Skeletal muscle tissue (tissue), 3 donors: ENCODE measurements at regions not wholly inside any gene's neighbourhood (a gene's known extent, or its start where the extent isn't known, plus 50 kb on each side); places are given as distances from the start of the nearest gene placed in this dataset.

Experiments used
- H3K27ac ChIP-seq: one replicate; pipeline ENCODE4 v1.7.0; 2013; ENCODE audit warnings: mild to moderate bottlenecking, low read depth, low read length, inconsistent platforms
- H3K27me3 ChIP-seq, 3 donors: one replicate each; pipeline ENCODE4 v1.7.0; 2013; ENCODE audit warnings: low read length in 3 of 3; ENCODE audit not compliant: control insufficient read depth in 3 of 3, insufficient read depth in 3 of 3
- H3K36me3 ChIP-seq, 3 donors: one replicate each; pipeline ENCODE4 v1.7.0; 2013; ENCODE audit warnings: low read length in 3 of 3; ENCODE audit not compliant: control insufficient read depth in 3 of 3, insufficient read depth in 3 of 3
- H3K4me1 ChIP-seq, 3 donors: one replicate each; pipeline ENCODE4 v1.7.0; 2013; ENCODE audit warnings: low read length in 3 of 3, mild to moderate bottlenecking in 3 of 3; ENCODE audit not compliant: control insufficient read depth in 3 of 3, insufficient read depth in 3 of 3
- H3K4me3 ChIP-seq, 3 donors: one replicate each; pipeline ENCODE4 v1.7.0; 2013; ENCODE audit warnings: low read length in 3 of 3
- H3K9ac ChIP-seq, 3 donors: one replicate each; pipeline ENCODE4 v1.7.0; 2013; ENCODE audit warnings: low read length in 3 of 3, mild to moderate bottlenecking in 3 of 3, moderate library complexity in 2 of 3, low read depth in 1 of 3
- H3K9me3 ChIP-seq, 3 donors: one replicate each; pipeline ENCODE4 v1.7.0; 2013; ENCODE audit warnings: low read length in 3 of 3; ENCODE audit not compliant: control insufficient read depth in 3 of 3
- donor health status: Osteomylitis.

DNA sequence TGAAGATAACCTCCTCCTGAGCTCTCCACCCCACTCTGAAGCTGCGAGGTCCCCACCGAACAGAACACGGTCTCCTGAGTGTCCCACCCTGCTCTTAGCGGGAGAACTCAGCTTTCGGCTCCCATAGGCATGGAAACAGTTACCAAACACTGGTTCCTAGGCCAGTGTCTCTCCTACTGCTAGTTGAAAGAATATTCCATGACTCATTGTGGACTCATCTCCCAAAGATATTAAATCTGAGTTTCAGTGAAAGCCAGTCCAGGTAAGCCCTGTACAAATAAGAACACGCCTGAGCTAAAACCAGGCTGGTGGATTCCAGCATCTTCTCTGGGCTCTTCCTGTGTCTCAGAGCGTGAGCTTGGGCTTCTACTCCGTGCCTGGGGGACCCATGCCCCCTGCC is 107.5 kb upstream of the CLDN14 start:
- Histone ChIP-seq H3K36me3 (no peaks in the 10 kb centered on the region), H3K27ac (no peak overlapping the region), H3K9ac (no peak overlapping the region), H3K4me1 (no peaks in the 10 kb centered on the region), H3K4me3 (no peak overlapping the region), H3K9me3 (peaks cover 0 to 2% (median 0%) of the 10 kb centered on the region in 3 donors), H3K27me3 (peaks cover 0 to 7% (median 3%) of the 10 kb centered on the region in 3 donors)

DNA sequence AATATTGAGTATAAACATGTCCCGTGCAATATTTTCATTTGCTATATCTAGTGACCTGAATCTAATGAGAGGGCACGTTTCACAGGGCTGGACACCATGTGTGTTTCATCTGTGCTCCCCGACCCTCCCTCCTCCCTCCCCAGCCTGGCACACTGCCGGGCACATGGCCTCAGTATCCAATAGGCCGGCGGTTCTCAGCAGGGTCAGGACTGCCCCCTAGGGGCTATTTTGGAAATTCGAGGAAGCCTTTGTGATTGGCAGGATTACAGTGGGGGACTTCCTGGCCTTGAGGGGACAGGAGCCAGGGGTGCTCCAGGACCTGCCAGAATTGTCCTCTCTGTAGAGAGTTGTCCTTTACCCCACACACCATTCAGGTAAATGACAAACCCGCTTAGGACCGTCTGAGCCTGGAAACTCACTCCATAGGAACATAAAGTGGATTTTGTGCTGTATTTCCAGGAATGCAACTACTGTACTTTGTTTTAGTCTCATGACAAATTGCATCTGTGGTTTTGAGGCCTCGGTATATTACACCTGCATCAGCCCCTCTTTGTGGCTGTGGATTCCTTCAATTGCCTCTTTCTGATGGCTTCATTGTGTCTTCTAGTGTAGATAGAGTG is 109.5 kb upstream of the SIM2 start:
- Histone ChIP-seq H3K4me1 (no peaks in the 10 kb centered on the region), H3K9me3 (peaks cover 0 to 2% (median 0%) of the 10 kb centered on the region in 3 donors), H3K27me3 (peaks cover 0 to 14% (median 0%) of the 10 kb centered on the region in 3 donors), H3K9ac (no peak overlapping the region), H3K27ac (no peak overlapping the region), H3K36me3 (no peaks in the 10 kb centered on the region), H3K4me3 (no peak overlapping the region)

DNA sequence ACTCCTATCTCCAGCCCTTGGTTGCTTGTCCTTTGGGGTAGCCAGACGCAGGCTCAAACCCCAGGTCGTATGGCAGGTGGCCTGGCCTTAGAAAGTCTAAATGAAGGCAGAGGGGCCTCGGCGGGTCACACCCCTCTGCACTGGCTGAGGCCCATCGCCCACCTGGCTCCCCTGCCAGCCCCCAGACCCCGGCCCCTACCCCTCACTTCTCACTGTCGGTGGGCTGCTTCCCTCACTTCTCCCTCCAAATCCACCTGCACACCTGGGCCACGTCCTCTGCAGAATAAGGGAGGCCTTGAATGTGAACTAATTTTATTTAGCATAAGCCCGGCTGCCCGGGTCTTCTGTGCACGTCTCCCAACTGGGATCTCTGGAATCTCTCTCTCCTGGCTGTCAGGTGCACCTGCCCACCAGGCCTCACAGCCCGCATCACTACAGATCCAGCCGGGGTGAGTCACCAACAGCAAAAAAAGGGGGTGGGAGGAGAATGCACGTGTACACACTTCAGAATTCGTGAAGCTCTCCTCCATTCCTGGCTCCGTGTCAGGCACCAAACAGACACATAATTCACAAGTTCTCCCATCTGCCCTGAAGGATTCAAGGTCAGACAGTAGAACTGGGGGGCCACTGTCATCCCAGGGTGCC is 107.5 kb upstream of the SIM2 start:
- Histone ChIP-seq H3K4me3 (no peak overlapping the region), H3K27ac (no peak overlapping the region), H3K27me3 (peaks cover 0 to 16% (median 3%) of the 10 kb centered on the region in 3 donors), H3K9me3 (no peaks in the 10 kb centered on the region), H3K9ac (no peak overlapping the region), H3K36me3 (no peaks in the 10 kb centered on the region), H3K4me1 (no peaks in the 10 kb centered on the region)

DNA sequence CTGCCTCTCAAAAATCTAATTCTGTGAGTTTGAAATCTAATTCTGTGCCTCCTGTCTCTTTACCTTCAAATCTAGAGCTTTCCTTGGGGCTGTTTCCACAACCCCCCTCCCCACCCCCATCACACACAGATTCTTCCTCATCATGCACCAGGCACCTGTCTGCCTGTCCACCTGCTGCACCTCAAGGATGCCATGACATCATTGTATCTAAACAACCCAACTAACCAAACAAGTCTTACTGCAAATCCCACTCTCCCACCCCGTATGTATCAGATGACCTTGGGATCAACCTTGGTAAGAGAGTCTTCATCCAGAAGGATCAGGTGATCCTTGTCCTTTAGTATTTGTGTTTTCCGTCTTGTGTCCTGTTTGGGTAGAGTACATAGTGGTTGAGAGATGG is 102.7 kb upstream of the SIM2 start:
- no peaks in the 10 kb centered on the region for H3K36me3 ChIP-seq
- H3K27ac ChIP-seq = no peak overlapping the region
- no peak overlapping the region for H3K9ac ChIP-seq
- H3K4me1 ChIP-seq = no peaks in the 10 kb centered on the region
- H3K27me3 ChIP-seq = peaks cover 0 to 21% (median 9%) of the 10 kb centered on the region in 3 donors
- H3K9me3 ChIP-seq = peaks cover 0 to 4% (median 0%) of the 10 kb centered on the region in 3 donors
- no peak overlapping the region for H3K4me3 ChIP-seq

DNA sequence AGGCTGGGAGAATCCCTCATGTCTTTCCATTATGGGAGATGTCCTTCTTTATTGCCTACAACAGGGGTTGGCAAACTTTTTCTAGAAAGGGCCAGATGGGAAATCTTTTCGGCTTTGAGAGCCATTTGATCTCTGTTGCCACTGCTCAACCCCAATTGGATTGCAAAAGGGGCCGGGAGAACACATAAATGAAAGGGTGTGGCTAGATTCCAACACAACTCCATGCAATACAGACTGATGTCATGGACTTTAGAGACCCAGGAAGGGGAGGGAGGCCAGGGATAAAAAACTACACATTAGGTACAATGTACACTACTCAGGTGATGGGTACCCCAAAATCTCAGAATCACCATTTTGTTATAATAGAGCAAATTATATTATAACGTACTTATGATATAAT is 97.6 kb upstream of the SIM2 start:
- Histone ChIP-seq H3K4me3 (no peak overlapping the region), H3K27ac (no peak overlapping the region), H3K9ac (no peak overlapping the region), H3K36me3 (no peaks in the 10 kb centered on the region), H3K27me3 (peaks cover 5 to 30% (median 19%) of the 10 kb centered on the region in 3 donors), H3K4me1 (no peaks in the 10 kb centered on the region), H3K9me3 (peaks cover 0 to 4% (median 0%) of the 10 kb centered on the region in 3 donors)

DNA sequence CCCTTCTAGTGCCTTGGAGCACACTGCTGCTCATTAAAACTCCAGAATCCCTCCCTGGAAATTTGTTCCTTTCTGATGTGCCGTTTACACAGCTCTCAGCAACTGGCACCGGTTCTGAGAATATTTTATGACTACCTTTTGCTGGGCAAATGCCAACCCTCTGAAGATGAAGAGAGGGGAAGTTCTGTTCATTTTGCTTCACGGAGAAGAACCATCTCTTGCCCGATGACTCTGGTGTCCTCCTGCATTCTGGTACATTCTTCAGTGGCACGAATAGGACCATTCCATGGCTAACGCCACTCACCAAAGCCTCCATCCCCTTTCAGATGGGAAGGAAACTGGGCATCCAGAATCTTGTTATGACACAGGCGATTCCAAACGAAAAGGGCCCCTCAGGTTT is 96.2 kb upstream of the SIM2 start:
- H3K27ac ChIP-seq = no peak overlapping the region
- H3K9me3 ChIP-seq = peaks cover 0 to 4% (median 0%) of the 10 kb centered on the region in 3 donors
- H3K4me3 ChIP-seq = no peak overlapping the region
- no peak overlapping the region for H3K9ac ChIP-seq
- H3K4me1 ChIP-seq = no peaks in the 10 kb centered on the region
- peaks cover 5 to 35% (median 18%) of the 10 kb centered on the region in 3 donors for H3K27me3 ChIP-seq
- no peaks in the 10 kb centered on the region for H3K36me3 ChIP-seq

DNA sequence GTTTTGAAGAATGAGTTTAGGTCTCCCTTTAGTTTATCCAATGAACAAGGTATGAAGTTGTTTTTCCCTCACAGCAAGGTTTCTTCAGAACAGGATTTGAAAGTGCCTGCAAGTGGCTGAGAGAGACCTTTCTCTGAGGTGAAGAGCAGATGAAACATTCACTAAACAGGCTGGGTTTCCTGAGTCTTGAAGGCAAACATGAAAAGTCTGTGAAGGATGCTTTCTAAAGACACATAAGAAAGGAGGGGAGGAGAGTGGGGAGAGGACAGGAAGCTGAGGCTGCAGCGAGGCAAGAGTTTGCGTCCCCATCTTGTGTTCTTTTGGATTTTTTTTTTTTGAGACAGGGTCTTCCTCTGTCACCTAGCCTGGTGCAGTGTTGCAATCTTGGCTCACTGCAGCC is 95.7 kb upstream of the SIM2 start:
- Histone ChIP-seq H3K36me3 (no peaks in the 10 kb centered on the region), H3K9ac (no peak overlapping the region), H3K27ac (no peak overlapping the region), H3K9me3 (peaks cover 0 to 4% (median 0%) of the 10 kb centered on the region in 3 donors), H3K27me3 (peaks cover 5 to 38% (median 18%) of the 10 kb centered on the region in 3 donors), H3K4me1 (no peaks in the 10 kb centered on the region), H3K4me3 (no peak overlapping the region)

DNA sequence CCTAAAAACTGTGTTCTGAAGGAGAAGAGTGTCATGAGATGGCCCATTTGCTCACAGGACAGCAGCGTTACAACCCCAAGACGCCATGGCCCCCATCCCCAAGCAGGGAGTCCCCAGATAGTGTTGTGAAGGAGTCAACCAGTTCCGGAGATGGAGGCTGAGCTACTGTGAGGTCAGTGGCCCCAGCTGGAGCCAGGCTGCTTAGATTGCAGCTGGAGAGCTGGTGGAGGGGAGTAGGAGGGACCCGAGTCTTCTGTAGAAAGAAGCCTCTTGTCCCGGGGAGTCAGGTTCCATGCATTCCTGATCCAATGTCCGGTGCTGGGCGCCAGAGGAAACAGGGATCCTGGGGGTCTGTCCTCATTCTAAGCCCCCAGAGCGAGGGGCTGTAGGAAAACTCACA is 93.5 kb upstream of the SIM2 start:
- Histone ChIP-seq H3K9ac (no peak overlapping the region), H3K27me3 (peaks cover 5 to 45% (median 18%) of the 10 kb centered on the region in 3 donors), H3K36me3 (no peaks in the 10 kb centered on the region), H3K27ac (no peak overlapping the region), H3K4me3 (no peak overlapping the region), H3K4me1 (no peaks in the 10 kb centered on the region), H3K9me3 (no peaks in the 10 kb centered on the region)

DNA sequence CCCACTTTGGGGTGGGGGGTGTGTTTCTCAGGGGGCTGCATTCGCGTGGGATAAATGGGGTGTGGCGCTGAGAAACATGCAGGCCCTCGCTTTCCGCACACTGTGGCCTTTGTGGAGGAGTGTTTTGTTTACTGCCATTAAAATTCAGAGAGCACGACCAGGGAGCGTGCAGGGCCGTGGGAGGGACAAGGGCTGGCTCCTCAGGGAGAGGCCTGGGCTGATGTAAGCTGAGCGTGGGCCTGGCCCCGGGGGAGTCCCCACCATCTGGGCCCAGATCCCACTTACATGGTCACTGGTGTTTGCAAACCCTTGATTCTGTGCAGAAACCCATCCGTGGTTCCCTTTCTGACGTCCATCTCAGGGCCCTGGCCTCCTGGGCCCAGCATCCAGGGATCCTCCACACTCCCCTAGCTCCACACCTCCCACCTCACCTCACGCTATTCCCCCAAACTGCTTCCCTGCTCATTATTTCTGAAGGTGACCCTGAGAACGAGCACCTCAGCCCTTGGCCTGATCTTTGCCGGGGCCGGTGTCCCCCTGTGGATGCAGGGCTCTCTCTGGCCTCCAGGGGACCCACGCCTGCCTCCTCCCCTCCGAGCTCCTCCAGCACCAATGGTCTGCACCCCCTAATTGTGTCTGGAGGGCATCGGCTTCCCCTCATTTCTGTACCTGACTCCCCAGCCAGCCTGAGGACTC is 92.5 kb upstream of the SIM2 start:
- H3K36me3 ChIP-seq = no peaks in the 10 kb centered on the region
- H3K4me1 ChIP-seq = no peaks in the 10 kb centered on the region
- H3K9ac ChIP-seq = no peak overlapping the region
- H3K4me3 ChIP-seq = no peak overlapping the region
- H3K9me3 ChIP-seq = no peaks in the 10 kb centered on the region
- H3K27ac ChIP-seq = no peak overlapping the region
- H3K27me3 ChIP-seq = peaks cover 7 to 39% (median 12%) of the 10 kb centered on the region in 3 donors

DNA sequence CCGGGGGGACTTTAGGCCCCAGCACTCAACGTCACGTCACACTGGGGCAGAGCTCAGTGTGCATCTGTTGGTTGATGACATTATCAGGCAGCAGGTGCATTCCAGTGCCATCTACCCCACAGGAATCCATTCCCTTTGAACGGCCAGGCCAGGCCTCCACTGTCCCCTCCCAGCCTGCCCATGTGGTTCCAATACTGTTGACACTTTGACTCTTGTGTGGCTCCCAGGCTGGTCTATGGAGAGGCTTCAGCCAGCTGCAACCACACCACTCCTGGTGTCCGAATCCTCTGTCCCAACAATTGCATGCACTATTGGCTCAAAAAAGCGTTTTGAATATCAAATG is 92.0 kb upstream of the SIM2 start:
- H3K4me1 ChIP-seq = no peaks in the 10 kb centered on the region
- peaks cover 10 to 42% (median 12%) of the 10 kb centered on the region in 3 donors for H3K27me3 ChIP-seq
- no peak overlapping the region for H3K9ac ChIP-seq
- H3K27ac ChIP-seq = no peak overlapping the region
- no peak overlapping the region for H3K4me3 ChIP-seq
- no peaks in the 10 kb centered on the region for H3K36me3 ChIP-seq
- H3K9me3 ChIP-seq = no peaks in the 10 kb centered on the region
